Fibroblast of peridontal ligament (primary cell): ENCODE measurements at regions not wholly inside any gene's neighbourhood (a gene's known extent, or its start where the extent isn't known, plus 50 kb on each side); places are given as distances from the start of the nearest gene placed in this dataset.

Source experiments
- DNase-seq: peaks from one replicate; pipeline ENCODE4 v3.0.0-alpha.2; 2010; ENCODE audit errors: extremely low read depth

DNA sequence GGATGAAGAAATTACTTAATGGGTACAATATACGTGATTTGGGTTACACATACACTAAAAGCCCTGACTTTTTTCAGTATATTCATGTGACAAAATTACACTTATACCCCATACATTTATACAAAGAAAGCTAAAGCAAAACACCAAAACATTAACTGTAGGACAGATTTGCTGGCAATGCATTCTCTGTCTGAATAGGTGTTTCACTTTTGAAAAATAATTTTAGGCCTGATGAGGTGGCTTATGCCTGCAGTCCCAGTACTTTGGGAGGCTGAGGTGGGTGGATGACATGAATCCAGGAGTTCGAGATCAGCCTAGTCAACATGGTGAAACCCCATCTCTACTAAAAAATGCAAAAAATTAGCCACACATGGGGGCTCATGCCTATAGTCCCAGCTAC is 301.5 kb upstream of the FAM98A start:
- no peak for DNase-seq

- no peak for DNase-seq
Measured at GRCh38 chr2:33897741-33898140, 298.6 kb upstream of the FAM98A start.

- DNase-seq = no peak
Measured at GRCh38 chr2:33893824-33894223, 294.7 kb upstream of the FAM98A start.

DNA sequence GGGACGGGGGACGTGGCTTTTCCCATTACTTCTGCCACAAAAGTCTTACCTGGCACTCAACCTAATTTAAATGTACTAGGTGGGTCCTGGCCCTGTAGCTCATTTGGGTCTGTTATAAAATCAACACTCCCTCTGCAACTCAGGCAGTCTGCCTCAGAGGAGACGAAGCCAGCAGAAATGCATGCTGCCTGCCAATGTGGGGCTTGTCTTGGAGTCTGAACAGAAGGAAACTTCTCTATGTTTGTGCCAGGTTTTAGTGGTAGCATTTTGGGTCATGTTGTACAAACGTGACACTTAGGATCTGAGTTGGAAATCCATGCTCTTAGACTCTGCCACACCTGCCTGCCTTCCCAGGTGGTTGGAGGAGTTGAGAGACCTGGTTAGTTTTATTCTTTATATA is 292.5 kb upstream of the FAM98A start:
- DNase-seq = no peak

GRCh38 chr2:33890686-33891085 is 291.6 kb upstream of the FAM98A start:
- no peak for DNase-seq

DNA sequence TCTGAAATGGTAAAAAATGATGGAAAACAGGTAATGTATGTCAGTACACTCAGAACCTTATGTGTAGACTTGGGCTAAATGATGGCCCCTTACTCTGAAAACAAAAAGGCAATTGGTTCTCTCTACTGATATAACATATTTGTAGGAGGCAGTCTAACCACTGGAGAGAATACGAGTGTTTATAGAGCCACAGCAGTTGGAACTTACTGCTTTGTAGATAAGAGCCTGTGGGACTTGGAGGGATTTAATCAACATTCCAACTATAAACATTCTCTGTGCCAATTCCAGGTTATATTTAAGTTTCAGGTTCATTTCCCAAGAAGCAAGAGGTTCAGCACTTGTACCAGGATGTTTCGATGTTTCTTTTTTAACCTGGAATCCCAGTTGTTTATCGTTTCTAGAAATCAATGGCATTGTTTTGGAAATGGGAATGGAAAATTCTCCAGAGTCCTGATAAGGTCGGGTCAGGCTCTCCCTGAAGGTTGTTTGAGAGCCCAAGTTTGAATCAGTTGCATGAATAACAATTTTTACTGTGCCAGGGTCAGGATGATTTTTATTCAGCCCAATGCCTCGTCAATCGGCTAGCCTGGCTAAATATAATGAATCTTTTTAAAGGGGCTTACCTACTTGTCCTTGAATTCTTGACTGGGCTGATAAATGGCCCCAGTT is 278.4 kb upstream of the FAM98A start:
- no peak for DNase-seq

DNA sequence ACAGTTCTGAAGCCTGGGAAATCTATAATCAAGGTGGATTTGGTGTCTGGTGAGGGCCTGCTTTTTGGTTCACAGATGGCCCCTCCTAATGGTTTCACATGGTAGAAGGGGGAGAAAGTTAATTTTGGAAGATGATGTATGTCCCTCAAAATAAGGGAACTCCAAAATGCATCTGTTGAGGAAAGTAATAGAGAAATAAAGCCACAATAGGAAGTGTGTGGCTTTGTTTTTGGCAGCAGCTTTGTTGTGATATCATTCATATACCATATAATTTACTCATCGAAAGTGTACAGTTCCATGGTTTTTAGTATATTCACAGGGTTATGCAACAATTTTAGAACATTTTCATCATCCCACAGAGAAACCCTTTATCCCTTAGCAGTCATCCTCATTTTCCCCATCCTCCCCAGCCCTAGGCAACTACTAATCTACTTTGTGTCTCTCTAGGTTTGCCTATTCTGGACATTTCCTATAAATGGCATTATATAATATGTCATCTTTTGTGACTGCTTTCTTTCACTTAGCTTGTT is 274.0 kb upstream of the FAM98A start:
- DNase-seq = no peak

- peak; percentile 46 for DNase-seq
Measured at GRCh38 chr2:33859811-33860461, 260.8 kb upstream of the FAM98A start.

DNA sequence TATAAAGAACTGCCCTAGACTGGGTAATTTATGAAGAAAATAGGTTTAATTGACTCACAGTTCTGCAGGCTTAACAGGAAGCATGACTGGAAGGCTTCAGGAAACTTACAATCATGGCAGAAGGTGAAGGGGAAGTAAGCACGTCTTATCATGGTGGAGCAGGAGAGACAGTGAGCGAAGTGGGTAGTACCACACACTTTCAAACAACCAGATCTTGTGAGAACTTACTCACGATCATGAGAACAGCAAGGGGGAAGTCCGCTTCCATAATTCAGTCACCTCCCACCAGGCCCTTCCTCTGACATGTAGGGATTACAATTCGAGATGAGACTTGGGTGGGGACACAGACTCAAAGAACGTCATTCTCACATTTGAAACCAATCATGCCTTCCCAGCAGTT is 260.1 kb upstream of the FAM98A start:
- no peak for DNase-seq

GRCh38 chr2:33848486-33848885 is 249.4 kb upstream of the FAM98A start:
- DNase-seq = peak; percentile 95

DNA sequence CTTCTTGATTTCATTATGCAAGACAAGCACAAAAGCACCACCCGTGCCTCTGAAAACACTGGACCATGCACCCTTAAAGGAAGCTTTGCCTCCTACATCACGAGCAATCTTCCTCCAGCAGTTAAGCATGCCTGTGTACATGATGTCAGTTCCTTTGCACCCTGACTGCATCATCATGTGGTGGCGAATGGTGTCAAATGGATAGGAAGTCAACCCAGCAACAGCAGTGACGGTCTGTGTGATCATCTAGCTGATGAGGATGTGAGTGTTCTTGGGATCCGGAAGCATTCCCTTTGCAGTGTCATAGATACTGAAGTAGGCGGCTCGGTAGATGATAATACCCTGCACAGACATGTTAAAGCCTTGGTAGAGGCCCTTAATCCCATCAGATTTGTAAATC is 240.7 kb upstream of the FAM98A start:
- DNase-seq = no peak

GRCh38 chr2:33836628-33837027 is 237.5 kb upstream of the FAM98A start:
- no peak for DNase-seq

GRCh38 chr2:33835911-33836310 is 236.8 kb upstream of the FAM98A start:
- DNase-seq = no peak

DNA sequence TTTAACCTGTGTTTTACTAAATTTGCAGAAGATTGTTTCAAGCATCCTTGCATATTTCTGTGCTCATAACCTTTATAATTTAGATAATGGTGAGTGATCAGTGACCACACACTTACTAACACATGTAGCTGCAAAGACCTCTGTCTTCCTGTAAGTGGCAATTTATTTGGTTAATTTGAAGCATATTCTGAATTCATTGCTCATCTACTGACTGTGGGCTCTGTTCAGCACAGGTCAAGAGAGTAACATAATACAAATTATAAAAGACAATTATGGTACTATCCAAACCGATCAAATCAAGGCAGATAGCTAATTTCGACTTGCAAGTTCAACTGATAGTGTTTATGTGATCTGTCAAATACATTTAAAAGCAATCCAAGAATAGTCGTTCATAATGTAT is 223.9 kb upstream of the FAM98A start:
- DNase-seq = no peak

- DNase-seq = peak; percentile 8
Measured at GRCh38 chr2:33812707-33813106, 213.6 kb upstream of the FAM98A start.

DNA sequence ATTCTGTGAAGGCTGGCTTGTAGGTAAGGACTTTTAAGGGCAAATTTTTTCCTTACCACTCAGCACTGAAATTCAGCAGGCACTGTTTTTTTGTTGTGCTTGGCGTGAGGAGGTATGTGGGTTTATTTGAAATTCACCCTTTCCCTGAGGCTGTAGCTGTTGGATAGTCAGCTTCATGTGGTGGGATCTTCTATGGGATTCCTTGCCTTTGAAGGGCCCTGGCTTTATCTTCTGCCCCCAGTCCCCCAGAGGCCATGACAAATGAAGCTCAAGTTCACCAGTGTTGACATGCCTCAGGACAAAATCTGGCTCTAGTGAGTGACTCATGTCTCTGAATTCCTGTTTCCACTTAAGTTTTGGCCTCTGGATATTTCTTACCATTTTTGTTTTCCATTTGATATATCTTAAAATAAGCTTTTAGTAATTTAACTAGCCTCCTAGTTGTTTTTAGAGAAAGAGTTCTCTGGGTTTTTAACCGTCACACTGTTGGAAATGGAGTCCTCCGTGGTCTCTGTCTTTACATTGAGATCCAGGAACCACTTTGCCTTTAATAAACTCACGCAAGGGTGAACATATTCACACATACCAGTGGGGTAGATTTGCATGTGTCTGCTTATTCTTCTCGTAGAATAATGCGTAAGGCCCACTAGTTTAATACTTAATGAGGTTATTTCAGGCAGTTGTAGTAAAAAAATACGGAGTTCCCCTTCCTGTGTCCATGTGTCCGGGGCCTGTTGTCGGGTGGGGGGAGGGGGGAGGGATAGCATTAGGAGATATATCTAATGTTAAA is 211.1 kb upstream of the FAM98A start:
- DNase-seq = peak; percentile 86

GRCh38 chr2:33806041-33806440 is 206.9 kb upstream of the FAM98A start:
- no peak for DNase-seq

DNA sequence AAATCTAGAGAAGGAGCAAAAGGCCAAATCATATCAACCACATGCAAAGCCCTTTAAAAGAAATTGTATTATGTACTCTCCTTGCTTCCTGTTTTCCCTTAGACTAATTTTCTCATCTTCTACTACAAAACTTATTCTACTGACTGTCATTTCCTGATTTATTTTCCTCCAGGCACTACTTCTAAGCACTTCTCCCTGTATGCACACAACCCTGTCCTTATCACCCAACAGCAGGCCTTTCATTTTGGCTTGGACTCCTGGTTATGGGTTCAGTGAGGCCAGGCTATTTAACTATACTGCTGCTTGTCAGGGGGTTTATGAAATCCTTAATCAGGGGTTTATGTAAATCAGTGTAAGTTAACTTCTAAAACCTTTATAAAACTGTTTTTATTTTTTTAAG is 205.1 kb upstream of the FAM98A start:
- no peak for DNase-seq

- peak; percentile 29 for DNase-seq
Measured at GRCh38 chr2:33796511-33796910, 197.4 kb upstream of the FAM98A start.

DNA sequence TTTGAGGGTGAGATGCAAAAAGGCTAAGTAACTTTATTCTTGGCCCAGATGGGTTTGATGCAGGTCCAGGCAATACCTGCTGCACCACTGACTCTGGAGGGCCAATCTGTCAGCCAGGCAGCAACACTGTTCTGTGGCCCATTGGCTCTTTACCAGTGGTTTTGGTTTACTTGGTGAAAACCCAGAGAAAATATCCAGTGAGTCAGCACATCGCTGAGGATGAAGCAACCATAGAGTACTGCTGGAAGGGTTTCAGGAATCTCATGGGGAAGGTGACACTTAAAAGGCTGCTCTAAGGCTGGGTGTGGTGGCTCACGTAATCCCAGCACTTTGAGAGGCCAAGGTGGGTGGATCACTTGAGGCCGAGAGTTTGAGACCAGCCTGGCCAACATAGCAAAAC is 192.5 kb upstream of the FAM98A start:
- peak; percentile 96 for DNase-seq

GRCh38 chr2:33788044-33788443 is 188.9 kb upstream of the FAM98A start:
- DNase-seq = peak; percentile 87

GRCh38 chr2:33786881-33787280 is 187.8 kb upstream of the FAM98A start:
- DNase-seq = no peak
